ENCODE measurements at regions not wholly inside any gene's neighbourhood (a gene's known extent, or its start where the extent isn't known, plus 50 kb on each side); places are given as distances from the start of the nearest gene placed in this dataset.

DNA sequence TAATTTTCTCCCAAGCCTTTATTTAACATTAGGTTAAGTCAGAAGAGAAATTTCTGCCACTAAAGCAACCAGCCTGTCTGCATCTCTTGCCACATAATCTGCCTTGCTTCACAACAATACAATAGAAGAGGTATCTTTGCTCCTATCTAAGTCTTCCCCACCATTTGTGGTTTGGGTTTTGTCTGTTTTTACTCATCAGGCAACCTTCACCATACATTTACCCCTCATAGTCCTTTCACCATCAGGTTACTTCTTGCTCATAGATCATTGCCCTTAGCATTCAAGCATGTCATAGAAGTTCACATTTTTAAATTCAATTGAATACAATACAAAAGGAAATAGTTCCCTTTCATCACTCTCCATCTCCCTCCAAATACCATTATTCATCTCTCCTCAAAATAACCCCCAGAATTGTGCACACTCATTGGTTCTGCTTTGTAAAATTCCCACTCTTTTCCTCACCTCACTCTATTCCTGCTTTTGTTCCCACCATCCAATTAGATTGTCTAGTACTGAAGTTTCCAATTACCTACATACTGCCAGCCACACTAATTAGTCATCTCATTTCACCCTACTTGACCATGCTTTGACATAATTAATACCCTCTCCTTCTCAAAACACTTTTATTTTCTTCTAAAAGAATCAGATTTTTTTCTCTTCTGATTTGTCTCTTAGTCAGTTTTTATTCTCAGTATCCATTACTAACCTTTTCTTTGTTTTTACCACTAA lies 1957.0 kb upstream of the AGA start:
- Histone ChIP-seq H3K9me3 (no peaks in the 10 kb centered on the region), H3K27me3 (no peaks in the 10 kb centered on the region), H3K36me3 (no peaks in the 10 kb centered on the region), H3K4me3 (no peak overlapping the region), H3K4me1 (no peaks in the 10 kb centered on the region), H3K27ac (no peak overlapping the region)
- TF ChIP-seq, protein P1, sequence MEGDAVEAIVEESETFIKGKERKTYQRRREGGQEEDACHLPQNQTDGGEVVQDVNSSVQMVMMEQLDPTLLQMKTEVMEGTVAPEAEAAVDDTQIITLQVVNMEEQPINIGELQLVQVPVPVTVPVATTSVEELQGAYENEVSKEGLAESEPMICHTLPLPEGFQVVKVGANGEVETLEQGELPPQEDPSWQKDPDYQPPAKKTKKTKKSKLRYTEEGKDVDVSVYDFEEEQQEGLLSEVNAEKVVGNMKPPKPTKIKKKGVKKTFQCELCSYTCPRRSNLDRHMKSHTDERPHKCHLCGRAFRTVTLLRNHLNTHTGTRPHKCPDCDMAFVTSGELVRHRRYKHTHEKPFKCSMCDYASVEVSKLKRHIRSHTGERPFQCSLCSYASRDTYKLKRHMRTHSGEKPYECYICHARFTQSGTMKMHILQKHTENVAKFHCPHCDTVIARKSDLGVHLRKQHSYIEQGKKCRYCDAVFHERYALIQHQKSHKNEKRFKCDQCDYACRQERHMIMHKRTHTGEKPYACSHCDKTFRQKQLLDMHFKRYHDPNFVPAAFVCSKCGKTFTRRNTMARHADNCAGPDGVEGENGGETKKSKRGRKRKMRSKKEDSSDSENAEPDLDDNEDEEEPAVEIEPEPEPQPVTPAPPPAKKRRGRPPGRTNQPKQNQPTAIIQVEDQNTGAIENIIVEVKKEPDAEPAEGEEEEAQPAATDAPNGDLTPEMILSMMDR (IDR thresholded peaks at IDR 0.05 in 4 of 5, conservative IDR thresholded peaks at IDR 0.05 in 1 of 5): no peak
- TF ChIP-seq POLR2A (IDR thresholded peaks at IDR 0.05): no peak
- ATAC-seq (no peak), DNase-seq (no peak)
- intact Hi-C loops (cut with DNase I; ENCODE audit: low total_unique reads) (no loop called here), in situ Hi-C loops (cut with MboI; ENCODE audit: low sequenced_read_pairs in 4 of 4) (no loop called here)

DNA sequence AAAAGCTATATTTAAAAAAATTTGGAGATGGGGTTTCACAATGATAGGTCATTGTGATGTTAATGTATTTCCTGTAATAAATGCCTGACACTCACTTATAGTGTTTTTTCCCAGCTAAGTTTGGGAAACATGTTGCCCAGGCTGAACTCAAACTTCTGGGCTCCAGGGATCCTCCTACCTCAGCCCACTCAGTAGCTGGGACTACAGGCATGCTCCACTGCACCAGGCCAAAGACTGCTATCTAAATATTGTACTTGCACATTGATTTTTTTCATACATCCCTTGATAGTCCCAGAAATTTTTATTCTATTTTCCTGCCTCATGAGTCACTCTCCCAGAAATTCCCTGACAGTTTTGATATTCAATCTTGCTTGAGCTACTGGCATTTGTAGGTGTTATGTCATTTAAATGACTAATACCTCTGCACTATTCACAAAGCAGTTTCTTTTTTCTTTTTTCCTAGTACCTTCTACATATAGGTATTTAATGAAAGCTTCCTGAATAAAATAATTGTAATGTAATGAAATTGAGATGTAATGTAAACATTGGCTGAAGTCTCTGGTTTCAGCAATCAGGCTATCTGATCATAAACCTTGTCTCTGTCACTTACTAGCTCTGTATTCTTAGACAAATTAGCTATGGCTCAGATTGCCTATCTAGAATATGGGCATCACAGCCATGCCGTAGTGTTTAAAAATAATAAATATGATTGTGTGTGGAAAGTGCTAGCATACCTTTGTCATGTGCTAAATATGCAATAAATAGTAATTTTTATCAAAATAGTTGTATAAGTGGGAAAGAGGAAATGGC lies 1973.0 kb upstream of the AGA start:
- no peaks in the 10 kb centered on the region for H3K4me1 ChIP-seq
- no peak overlapping the region for H3K4me3 ChIP-seq
- ATAC-seq (no peak), DNase-seq (no peak)
- H3K36me3 ChIP-seq: no peaks in the 10 kb centered on the region
- in situ Hi-C loops (cut with MboI; ENCODE audit: low sequenced_read_pairs in 4 of 4) (no loop called here), intact Hi-C loops (cut with DNase I; ENCODE audit: low total_unique reads) (no loop called here)
- no peaks in the 10 kb centered on the region for H3K9me3 ChIP-seq
- no peaks in the 10 kb centered on the region for H3K27me3 ChIP-seq
- no peak for TF ChIP-seq POLR2A (IDR thresholded peaks at IDR 0.05)
- TF ChIP-seq, protein P1 (IDR thresholded peaks at IDR 0.05 in 4 of 5, conservative IDR thresholded peaks at IDR 0.05 in 1 of 5): no peak
- H3K27ac ChIP-seq: no peak overlapping the region

DNA sequence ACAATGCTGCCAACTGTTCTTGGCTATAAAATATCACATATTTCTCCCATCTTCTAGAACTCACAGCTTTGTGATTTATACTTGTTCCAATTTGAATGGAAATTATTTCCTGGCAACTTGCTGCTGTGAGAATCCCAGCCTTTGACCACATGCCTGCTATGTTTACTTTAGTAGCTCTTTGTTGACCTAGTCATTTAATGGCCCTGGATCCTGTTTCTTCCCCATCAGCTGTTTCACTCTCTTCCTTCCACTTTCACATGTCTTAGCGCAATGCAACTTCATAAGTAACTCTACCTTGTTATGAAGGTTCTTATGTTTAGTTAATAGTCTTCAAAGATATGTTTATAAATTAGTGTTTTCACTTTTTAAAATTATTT lies 1973.6 kb upstream of the AGA start:
- ATAC-seq: no peak
- in situ Hi-C loops (cut with MboI; ENCODE audit: low sequenced_read_pairs in 4 of 4): no loop called here
- Histone ChIP-seq H3K4me1 (no peaks in the 10 kb centered on the region), H3K36me3 (no peaks in the 10 kb centered on the region), H3K27ac (no peak overlapping the region), H3K9me3 (no peaks in the 10 kb centered on the region), H3K4me3 (no peak overlapping the region), H3K27me3 (no peaks in the 10 kb centered on the region)
- intact Hi-C loops (cut with DNase I; ENCODE audit: low total_unique reads): no loop called here
- TF ChIP-seq, protein P1 (IDR thresholded peaks at IDR 0.05 in 4 of 5, conservative IDR thresholded peaks at IDR 0.05 in 1 of 5): no peak
- TF ChIP-seq POLR2A (IDR thresholded peaks at IDR 0.05): no peak
- DNase-seq: no peak

DNA sequence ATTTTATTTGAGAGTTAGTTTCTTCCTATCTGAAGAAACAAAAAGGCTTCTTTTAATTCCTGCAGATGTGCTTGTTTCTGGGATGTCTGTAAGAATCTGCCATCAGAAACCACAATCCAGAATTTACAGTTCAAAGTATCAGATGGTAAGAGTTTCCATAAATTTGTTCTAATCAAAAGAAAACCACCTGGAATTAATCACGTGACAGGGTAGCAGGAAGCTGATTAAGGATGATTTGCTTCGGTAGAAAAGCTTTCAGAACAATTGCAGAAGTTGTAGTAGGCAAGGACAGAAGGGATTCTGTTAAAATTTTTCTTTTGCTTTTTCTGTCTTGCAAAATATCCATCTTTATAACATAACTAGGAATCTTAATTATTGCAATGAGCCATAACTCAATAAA lies 1975.1 kb upstream of the AGA start:
- in situ Hi-C loops (cut with MboI; ENCODE audit: low sequenced_read_pairs in 4 of 4): no loop called here
- intact Hi-C loops (cut with DNase I; ENCODE audit: low total_unique reads): no loop called here

More for the DNA sequence above, 1975.1 kb upstream of the AGA start:
- DNase-seq (no peak), ATAC-seq (no peak)
- no peak overlapping the region for H3K27ac ChIP-seq
- TF ChIP-seq, protein P1 (IDR thresholded peaks at IDR 0.05 in 4 of 5, conservative IDR thresholded peaks at IDR 0.05 in 1 of 5): no peak
- TF ChIP-seq POLR2A (IDR thresholded peaks at IDR 0.05): no peak
- H3K9me3 ChIP-seq: no peaks in the 10 kb centered on the region
- no peaks in the 10 kb centered on the region for H3K27me3 ChIP-seq
- no peaks in the 10 kb centered on the region for H3K4me1 ChIP-seq
- no peak overlapping the region for H3K4me3 ChIP-seq
- H3K36me3 ChIP-seq: no peaks in the 10 kb centered on the region

Measured in gastrocnemius medialis (tissue), 4 donors.